H9 (cell line): ENCODE measurements at regions not wholly inside any gene's neighbourhood (a gene's known extent, or its start where the extent isn't known, plus 50 kb on each side); places are given as distances from the start of the nearest gene placed in this dataset.

Source experiments
- DNase-seq: peaks from one replicate; pipeline ENCODE4 v3.0.0-alpha.2; 2017
- H2AFZ ChIP-seq: one replicate; pipeline ENCODE4 v1.6.1; 2013; ENCODE audit warnings: mild to moderate bottlenecking, low read length, control low read depth, moderate library complexity
- H2AK5ac ChIP-seq: 2 replicates; pipeline ENCODE4 v1.6.1; 2013; ENCODE audit warnings: low read length, control low read depth, mixed read lengths; ENCODE audit not compliant: insufficient read length
- H2BK120ac ChIP-seq: one replicate; pipeline ENCODE4 v1.6.1; 2013; ENCODE audit warnings: low read depth, mild to moderate bottlenecking, low read length, control low read depth, inconsistent platforms; ENCODE audit not compliant: poor library complexity, severe bottlenecking
- H2BK12ac ChIP-seq: 2 replicates; pipeline ENCODE4 v1.6.1; 2013; ENCODE audit warnings: low read length, control low read depth, mixed read lengths, low read depth; ENCODE audit not compliant: insufficient read length
- H2BK15ac ChIP-seq: 2 replicates; pipeline ENCODE4 v1.6.1; 2013; ENCODE audit warnings: low read depth, low read length, control low read depth
- H2BK20ac ChIP-seq: one replicate; pipeline ENCODE4 v1.6.1; 2013; ENCODE audit warnings: low read depth, mild to moderate bottlenecking, low read length, control low read depth, inconsistent platforms; ENCODE audit not compliant: poor library complexity, severe bottlenecking
- H2BK5ac ChIP-seq: 2 replicates; pipeline ENCODE4 v1.6.1; 2013; ENCODE audit warnings: low read length, control low read depth, mixed read lengths; ENCODE audit not compliant: insufficient read length
- H3K14ac ChIP-seq: 2 replicates; pipeline ENCODE4 v1.6.1; 2013; ENCODE audit warnings: low read length, control low read depth; ENCODE audit not compliant: insufficient read depth
- H3K18ac ChIP-seq: 2 replicates; pipeline ENCODE4 v1.6.1; 2013; ENCODE audit warnings: low read depth, mild to moderate bottlenecking, mixed read lengths, low read length, control low read depth; ENCODE audit not compliant: insufficient read length
- H3K23ac ChIP-seq: 2 replicates; pipeline ENCODE4 v1.6.1; 2013; ENCODE audit warnings: low read length, control low read depth, mixed read lengths, low read depth; ENCODE audit not compliant: insufficient read length
- H3K23me2 ChIP-seq: 2 replicates; pipeline ENCODE4 v1.6.1; 2013; ENCODE audit warnings: low read depth, mild to moderate bottlenecking, mixed read lengths, low read length, control low read depth; ENCODE audit not compliant: insufficient read length, poor library complexity, severe bottlenecking
- H3K27ac ChIP-seq: 2 replicates; pipeline ENCODE4 v1.5.1; 2013; ENCODE audit warnings: low read length, control low read depth, mixed read lengths, low read depth; ENCODE audit not compliant: insufficient read length
- H3K27me3 ChIP-seq: 2 replicates; pipeline ENCODE4 v1.6.1; 2013; ENCODE audit warnings: low read length, control low read depth, inconsistent platforms; ENCODE audit not compliant: insufficient read depth
- H3K4ac ChIP-seq: 2 replicates; pipeline ENCODE4 v1.6.1; 2013; ENCODE audit warnings: low read depth, mild to moderate bottlenecking, control low read depth, inconsistent platforms, low read length, moderate library complexity
- H3K4me1 ChIP-seq: 2 replicates; pipeline ENCODE4 v1.6.1; 2013; ENCODE audit warnings: low read length, control low read depth, inconsistent platforms; ENCODE audit not compliant: insufficient read depth
- H3K4me2 ChIP-seq: 2 replicates; pipeline ENCODE4 v1.6.1; 2013; ENCODE audit warnings: low read length, control low read depth, mixed read lengths; ENCODE audit not compliant: insufficient read length, insufficient read depth
- H3K56ac ChIP-seq: 2 replicates; pipeline ENCODE4 v1.6.1; 2013; ENCODE audit warnings: low read depth, mild to moderate bottlenecking, mixed read lengths, low read length, control low read depth; ENCODE audit not compliant: insufficient read length
- H3K79me1 ChIP-seq: 2 replicates; pipeline ENCODE4 v1.6.1; 2013; ENCODE audit warnings: low read depth, mild to moderate bottlenecking, moderate library complexity, low read length, control low read depth, inconsistent platforms; ENCODE audit not compliant: insufficient read depth, poor library complexity, severe bottlenecking
- H3K79me2 ChIP-seq: 2 replicates; pipeline ENCODE4 v1.6.1; 2013; ENCODE audit warnings: low read length, control low read depth, inconsistent platforms; ENCODE audit not compliant: insufficient read depth
- H3K9ac ChIP-seq: 2 replicates; pipeline ENCODE4 v1.6.1; 2013; ENCODE audit warnings: low read length, control low read depth, mixed read lengths; ENCODE audit not compliant: insufficient read length; ENCODE audit errors: extremely low read depth
- H3K9me3 ChIP-seq: one replicate; pipeline ENCODE4 v1.6.1; 2013; ENCODE audit warnings: low read depth, low read length, inconsistent platforms; ENCODE audit not compliant: control insufficient read depth
- H3T11ph ChIP-seq: one replicate; pipeline ENCODE4 v1.6.1; 2013; ENCODE audit warnings: mild to moderate bottlenecking, low read length, control low read depth, inconsistent platforms
- H4K20me1 ChIP-seq: one replicate; pipeline ENCODE4 v1.6.1; 2013; ENCODE audit not compliant: control insufficient read depth, insufficient read length, insufficient read depth
- H4K5ac ChIP-seq: 2 replicates; pipeline ENCODE4 v1.6.1; 2013; ENCODE audit warnings: low read depth, mild to moderate bottlenecking, mixed read lengths, low read length, control low read depth; ENCODE audit not compliant: insufficient read length
- H4K8ac ChIP-seq: replicated peaks from 2 replicates; pipeline ENCODE4 v1.6.1; 2013; ENCODE audit warnings: low read length, control low read depth, mixed read lengths, low read depth; ENCODE audit not compliant: insufficient read length
- H4K91ac ChIP-seq: 2 replicates; pipeline ENCODE4 v1.6.1; 2013; ENCODE audit warnings: low read depth, mild to moderate bottlenecking, moderate library complexity, mixed read lengths, low read length, control low read depth; ENCODE audit not compliant: insufficient read length
- H3K27ac Mint-ChIP-seq, 3 experiments: 2 replicates in 2 of 3; 3 replicates in 1 of 3; pipeline ENCODE4 v1.8.0; 2020 to 2021; ENCODE audit warnings: mixed read lengths in 3 of 3, mild to moderate bottlenecking in 1 of 3, moderate library complexity in 1 of 3
- H3K27me3 Mint-ChIP-seq: 2 replicates; pipeline ENCODE4 v1.8.0; 2021; ENCODE audit warnings: low read depth, mild to moderate bottlenecking, moderate library complexity, mixed read lengths
- H3K36me3 Mint-ChIP-seq, 3 experiments: 2 replicates in 2 of 3; 3 replicates in 1 of 3; pipeline ENCODE4 v1.8.0; 2020 to 2021; ENCODE audit warnings: low read depth in 3 of 3, mixed read lengths in 3 of 3; ENCODE audit not compliant: insufficient read depth in 1 of 3
- H3K4me1 Mint-ChIP-seq, 2 experiments: 2 replicates each; pipeline ENCODE4 v1.8.0; 2020; ENCODE audit warnings: mixed read lengths in 2 of 2
- H3K4me3 Mint-ChIP-seq, 2 experiments: 2 replicates in 1 of 2; 3 replicates in 1 of 2; pipeline ENCODE4 v1.8.0; 2020 to 2021; ENCODE audit warnings: mild to moderate bottlenecking in 2 of 2, mixed read lengths in 2 of 2, moderate library complexity in 1 of 2
- H3K9me3 Mint-ChIP-seq, 2 experiments: 2 replicates in 1 of 2; 3 replicates in 1 of 2; pipeline ENCODE4 v1.8.0; 2020; ENCODE audit warnings: mild to moderate bottlenecking in 2 of 2, mixed read lengths in 2 of 2, moderate library complexity in 1 of 2
- WGBS: extraction: QIAGEN DNeasy Blood & Tissue Kit; methylation state at CpG from one replicate; pipeline ENCODE4 v1.1.7; 2013; ENCODE audit warnings: missing lambda C conversion rate, low lambda C conversion rate, mixed read lengths; ENCODE audit not compliant: insufficient read length; ENCODE audit errors: extremely low coverage; 5-methylcytosine and 5-hydroxymethylcytosine counted together
- TF ChIP-seq, protein P1 (sequence below): fragments of 200-600 bp; sonication (generic); conservative IDR thresholded peaks from 3 replicates; pipeline ENCODE4 v1.8.0; 2021; ENCODE audit warnings: antibody characterized with exemption, mild to moderate bottlenecking

GRCh38 chr6:141483598-141484061 lies 649.1 kb upstream of the GJE1 start:
- Histone ChIP-seq H3K27ac (no peak overlapping the region), H2BK12ac (no peak overlapping the region), H2BK20ac (no peak overlapping the region), H2BK5ac (no peak overlapping the region), H4K20me1 (no peaks in the 10 kb centered on the region), H4K8ac (no peak overlapping the region), H2BK120ac (no peak overlapping the region), H4K91ac (no peak overlapping the region), H3K4me2 (no peak overlapping the region), H3K79me1 (no peaks in the 10 kb centered on the region), H3K56ac (no peak overlapping the region), H3K4me1 (no peaks in the 10 kb centered on the region), H3K23me2 (no peaks in the 10 kb centered on the region), H3K18ac (no peak overlapping the region), H3T11ph (no peak overlapping the region), H2AK5ac (no peak overlapping the region), H3K4ac (no peak overlapping the region), H3K14ac (no peak overlapping the region), H3K23ac (no peak overlapping the region), H4K5ac (no peak overlapping the region), H2AFZ (no peak overlapping the region), H3K27me3 (no peaks in the 10 kb centered on the region), H3K79me2 (no peaks in the 10 kb centered on the region; the same call in 1 of the 2 replicates), H2BK15ac (no peak overlapping the region), H3K9ac (no peak overlapping the region), H3K9me3 (no peaks in the 10 kb centered on the region)
- peaks cover 0 to 3% (median 0%) of the 10 kb centered on the region in 3 experiments; a peak in 1 of 7 replicates for H3K36me3 Mint-ChIP-seq
- WGBS, result no CpG with 5 or more reads among the region's 5 CpGs
- H3K27me3 Mint-ChIP-seq, result no peaks in the 10 kb centered on the region
- peaks cover 4 to 9% of the 10 kb centered on the region in 2 experiments for H3K4me1 Mint-ChIP-seq
- no peak for DNase-seq
- peaks cover 0 to 3% of the 10 kb centered on the region in 2 experiments; a peak in 2 of 5 replicates for H3K9me3 Mint-ChIP-seq
- H3K27ac Mint-ChIP-seq, result no peak overlapping the region
- H3K4me3 Mint-ChIP-seq, result no peak overlapping the region
- TF ChIP-seq, protein P1, sequence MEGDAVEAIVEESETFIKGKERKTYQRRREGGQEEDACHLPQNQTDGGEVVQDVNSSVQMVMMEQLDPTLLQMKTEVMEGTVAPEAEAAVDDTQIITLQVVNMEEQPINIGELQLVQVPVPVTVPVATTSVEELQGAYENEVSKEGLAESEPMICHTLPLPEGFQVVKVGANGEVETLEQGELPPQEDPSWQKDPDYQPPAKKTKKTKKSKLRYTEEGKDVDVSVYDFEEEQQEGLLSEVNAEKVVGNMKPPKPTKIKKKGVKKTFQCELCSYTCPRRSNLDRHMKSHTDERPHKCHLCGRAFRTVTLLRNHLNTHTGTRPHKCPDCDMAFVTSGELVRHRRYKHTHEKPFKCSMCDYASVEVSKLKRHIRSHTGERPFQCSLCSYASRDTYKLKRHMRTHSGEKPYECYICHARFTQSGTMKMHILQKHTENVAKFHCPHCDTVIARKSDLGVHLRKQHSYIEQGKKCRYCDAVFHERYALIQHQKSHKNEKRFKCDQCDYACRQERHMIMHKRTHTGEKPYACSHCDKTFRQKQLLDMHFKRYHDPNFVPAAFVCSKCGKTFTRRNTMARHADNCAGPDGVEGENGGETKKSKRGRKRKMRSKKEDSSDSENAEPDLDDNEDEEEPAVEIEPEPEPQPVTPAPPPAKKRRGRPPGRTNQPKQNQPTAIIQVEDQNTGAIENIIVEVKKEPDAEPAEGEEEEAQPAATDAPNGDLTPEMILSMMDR, result no peak
